Chondrocyte (in vitro differentiated cells): ENCODE measurements at regions not wholly inside any gene's neighbourhood (a gene's known extent, or its start where the extent isn't known, plus 50 kb on each side); places are given as distances from the start of the nearest gene placed in this dataset.

Experiments
- DNase-seq: peaks from one replicate; pipeline ENCODE4 v3.0.0; 2021; ENCODE audit warnings: mixed read lengths, low spot score
- H3K27ac Mint-ChIP-seq: one replicate; pipeline ENCODE4 v1.8.0; 2021; ENCODE audit warnings: mild to moderate bottlenecking, moderate library complexity, mixed read lengths; ENCODE audit not compliant: unreplicated experiment
- H3K27me3 Mint-ChIP-seq: 2 replicates; pipeline ENCODE4 v1.8.0; 2021; ENCODE audit warnings: low read depth, mixed read lengths
- H3K36me3 Mint-ChIP-seq: 2 replicates; pipeline ENCODE4 v1.8.0; 2021; ENCODE audit warnings: low read depth, mixed read lengths
- H3K4me1 Mint-ChIP-seq: 2 replicates; pipeline ENCODE4 v1.8.0; 2021; ENCODE audit warnings: low read depth, mild to moderate bottlenecking, mixed read lengths
- H3K4me3 Mint-ChIP-seq: one replicate; pipeline ENCODE4 v1.8.0; 2021; ENCODE audit warnings: mild to moderate bottlenecking, moderate library complexity, mixed read lengths; ENCODE audit not compliant: unreplicated experiment
- H3K9me3 Mint-ChIP-seq: 2 replicates; pipeline ENCODE4 v1.8.0; 2021; ENCODE audit warnings: low read depth, mixed read lengths
- TF ChIP-seq, protein P1 (sequence below): fragments of 200-600 bp; sonication (generic); IDR thresholded peaks from 2 replicates; pipeline ENCODE4 v1.5.0; 2021; ENCODE audit warnings: antibody characterized with exemption, mild to moderate bottlenecking, moderate library complexity

DNA sequence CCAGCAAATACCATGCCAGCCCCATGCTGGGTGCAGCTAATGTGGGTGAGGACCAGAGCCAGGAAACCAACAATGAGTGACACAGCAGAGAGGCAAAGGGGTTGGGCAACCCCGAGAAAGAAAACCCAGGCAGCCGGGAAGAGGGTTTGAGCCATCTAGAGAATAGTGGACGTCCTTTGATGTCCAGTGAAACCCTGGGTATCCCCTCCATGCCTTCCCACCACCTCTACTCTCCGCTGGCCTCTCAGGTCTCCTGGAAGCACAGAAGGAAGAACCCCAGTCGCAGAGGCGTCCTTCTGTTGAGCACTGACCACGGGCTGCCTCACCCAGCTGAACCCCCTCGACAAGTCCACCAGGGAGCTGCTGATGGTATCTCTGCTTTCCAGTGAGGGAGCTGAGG is 657.4 kb upstream of the ID2 start:
- no peak overlapping the region for H3K27ac Mint-ChIP-seq
- no peaks in the 10 kb centered on the region for H3K9me3 Mint-ChIP-seq
- peaks cover 14% of the 10 kb centered on the region for H3K4me1 Mint-ChIP-seq
- DNase-seq: no peak
- TF ChIP-seq, protein P1, sequence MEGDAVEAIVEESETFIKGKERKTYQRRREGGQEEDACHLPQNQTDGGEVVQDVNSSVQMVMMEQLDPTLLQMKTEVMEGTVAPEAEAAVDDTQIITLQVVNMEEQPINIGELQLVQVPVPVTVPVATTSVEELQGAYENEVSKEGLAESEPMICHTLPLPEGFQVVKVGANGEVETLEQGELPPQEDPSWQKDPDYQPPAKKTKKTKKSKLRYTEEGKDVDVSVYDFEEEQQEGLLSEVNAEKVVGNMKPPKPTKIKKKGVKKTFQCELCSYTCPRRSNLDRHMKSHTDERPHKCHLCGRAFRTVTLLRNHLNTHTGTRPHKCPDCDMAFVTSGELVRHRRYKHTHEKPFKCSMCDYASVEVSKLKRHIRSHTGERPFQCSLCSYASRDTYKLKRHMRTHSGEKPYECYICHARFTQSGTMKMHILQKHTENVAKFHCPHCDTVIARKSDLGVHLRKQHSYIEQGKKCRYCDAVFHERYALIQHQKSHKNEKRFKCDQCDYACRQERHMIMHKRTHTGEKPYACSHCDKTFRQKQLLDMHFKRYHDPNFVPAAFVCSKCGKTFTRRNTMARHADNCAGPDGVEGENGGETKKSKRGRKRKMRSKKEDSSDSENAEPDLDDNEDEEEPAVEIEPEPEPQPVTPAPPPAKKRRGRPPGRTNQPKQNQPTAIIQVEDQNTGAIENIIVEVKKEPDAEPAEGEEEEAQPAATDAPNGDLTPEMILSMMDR: no peak
- no peak overlapping the region for H3K4me3 Mint-ChIP-seq
- peaks cover 1% of the 10 kb centered on the region for H3K36me3 Mint-ChIP-seq
- H3K27me3 Mint-ChIP-seq: peaks cover 8% of the 10 kb centered on the region

DNA sequence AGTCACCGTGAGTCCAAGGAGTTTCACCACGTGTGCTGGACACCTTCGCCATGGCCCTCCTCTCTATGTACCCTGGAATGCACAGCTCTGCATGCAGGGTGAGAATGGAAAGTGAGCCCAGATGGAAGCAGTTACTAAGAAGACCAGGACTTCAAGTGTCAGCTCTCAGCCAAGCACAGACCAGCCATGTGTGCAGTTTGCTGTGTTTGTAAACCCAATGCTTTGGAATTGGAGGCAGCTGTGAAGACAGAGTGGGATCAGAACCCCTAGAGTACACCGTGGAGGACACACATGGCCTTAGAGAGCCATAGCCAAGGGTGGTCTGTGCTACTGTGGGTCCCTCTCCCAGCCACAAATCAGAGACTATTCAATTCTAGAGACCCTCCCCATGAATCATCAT is 655.5 kb upstream of the ID2 start:
- Mint-ChIP-seq H3K27me3 (peaks cover 8% of the 10 kb centered on the region), H3K27ac (no peak overlapping the region), H3K9me3 (no peaks in the 10 kb centered on the region), H3K36me3 (peaks cover 1% of the 10 kb centered on the region), H3K4me3 (no peak overlapping the region), H3K4me1 (peaks cover 14% of the 10 kb centered on the region)
- TF ChIP-seq, protein P1: no peak
- DNase-seq: no peak

DNA sequence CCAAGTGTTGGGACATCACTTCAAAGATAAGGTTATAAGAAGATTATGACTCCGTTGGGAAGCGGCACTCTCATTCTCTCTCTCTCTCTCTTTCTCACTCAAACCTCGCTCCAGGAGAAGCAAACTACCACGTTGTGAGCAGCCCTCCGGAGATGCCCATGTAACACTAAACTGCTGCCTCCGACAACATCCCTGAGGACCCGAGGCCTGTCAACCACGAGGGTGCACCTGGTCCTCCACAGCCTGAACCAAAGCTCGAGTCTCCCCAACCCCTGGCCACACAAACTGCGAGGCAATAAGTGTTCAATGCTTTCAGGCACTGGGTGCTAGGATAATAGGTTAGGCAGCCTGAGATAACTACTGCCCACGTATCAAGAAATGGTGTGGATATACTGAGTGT is 654.5 kb upstream of the ID2 start:
- H3K4me3 Mint-ChIP-seq: no peak overlapping the region
- no peak for DNase-seq
- TF ChIP-seq, protein P1: no peak

DNA sequence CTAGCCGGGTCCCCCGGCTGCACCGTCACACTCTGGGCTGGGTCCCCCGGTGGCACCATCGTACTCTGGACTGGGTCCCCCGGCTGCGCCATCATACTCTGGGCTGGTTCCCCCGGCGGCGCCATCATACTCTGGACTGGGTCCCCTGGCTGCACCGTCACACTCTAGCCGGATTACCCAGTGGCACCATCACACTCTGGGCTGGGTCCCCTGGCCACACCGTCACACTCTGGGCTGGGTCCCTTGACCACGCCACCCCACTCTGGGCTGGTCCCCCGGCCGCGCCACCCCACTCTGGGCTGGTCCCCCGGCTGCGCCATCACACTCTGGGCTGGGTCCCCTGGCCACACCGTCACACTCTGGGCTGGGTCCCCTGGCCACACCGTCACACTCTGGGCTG is 653.8 kb upstream of the ID2 start:
- no peak for DNase-seq
- H3K27ac Mint-ChIP-seq: no peak overlapping the region
- H3K27me3 Mint-ChIP-seq: peaks cover 8% of the 10 kb centered on the region
- no peaks in the 10 kb centered on the region for H3K9me3 Mint-ChIP-seq
- peaks cover 1% of the 10 kb centered on the region for H3K36me3 Mint-ChIP-seq
- H3K4me3 Mint-ChIP-seq: no peak overlapping the region
- peaks cover 3% of the 10 kb centered on the region for H3K4me1 Mint-ChIP-seq
- TF ChIP-seq, protein P1: no peak

More for the DNA sequence above, 654.5 kb upstream of the ID2 start:
- no peak overlapping the region for H3K27ac Mint-ChIP-seq
- H3K27me3 Mint-ChIP-seq: peaks cover 8% of the 10 kb centered on the region
- H3K4me1 Mint-ChIP-seq: peaks cover 6% of the 10 kb centered on the region
- H3K9me3 Mint-ChIP-seq: no peaks in the 10 kb centered on the region
- peaks cover 1% of the 10 kb centered on the region for H3K36me3 Mint-ChIP-seq

DNA sequence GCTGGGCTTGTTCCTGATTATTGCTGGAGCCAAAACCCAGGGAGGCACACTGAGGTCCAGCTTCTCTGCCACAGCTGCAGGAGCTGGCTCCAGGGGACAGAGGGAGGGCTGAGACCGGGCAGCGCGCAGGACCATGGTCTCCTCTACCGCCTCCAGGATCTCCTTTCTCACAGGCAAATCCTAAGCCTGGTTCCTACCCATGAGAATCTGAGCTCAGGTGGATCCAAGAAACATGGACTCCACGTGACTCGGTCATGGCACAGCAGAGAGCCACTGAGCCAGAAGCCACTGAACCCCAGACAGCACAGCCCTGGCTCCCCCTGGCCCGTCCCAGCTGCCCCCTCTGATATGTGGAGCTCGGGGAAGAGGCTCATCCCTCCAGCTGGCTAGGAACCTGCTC is 653.4 kb upstream of the ID2 start:
- peaks cover 1% of the 10 kb centered on the region for H3K36me3 Mint-ChIP-seq
- no peak overlapping the region for H3K27ac Mint-ChIP-seq
- peaks cover 3% of the 10 kb centered on the region for H3K4me1 Mint-ChIP-seq
- peaks cover 8% of the 10 kb centered on the region for H3K27me3 Mint-ChIP-seq
- no peaks in the 10 kb centered on the region for H3K9me3 Mint-ChIP-seq
- DNase-seq: no peak
- TF ChIP-seq, protein P1: no peak
- no peak overlapping the region for H3K4me3 Mint-ChIP-seq
